NCI-H1417 (cell line): ENCODE measurements at regions not wholly inside any gene's neighbourhood (a gene's known extent, or its start where the extent isn't known, plus 50 kb on each side); places are given as distances from the start of the nearest gene placed in this dataset.
"Not testable (repeated sequence)": the region's sequence is repeated elsewhere in the genome, so short reads cannot be mapped to it uniquely, and the experiment has no call there.

Source experiments
- DNase-seq, 3 experiments: peaks; one replicate each; lab custom pipeline; 2025; lab: John Stamatoyannopoulos, UW

DNA sequence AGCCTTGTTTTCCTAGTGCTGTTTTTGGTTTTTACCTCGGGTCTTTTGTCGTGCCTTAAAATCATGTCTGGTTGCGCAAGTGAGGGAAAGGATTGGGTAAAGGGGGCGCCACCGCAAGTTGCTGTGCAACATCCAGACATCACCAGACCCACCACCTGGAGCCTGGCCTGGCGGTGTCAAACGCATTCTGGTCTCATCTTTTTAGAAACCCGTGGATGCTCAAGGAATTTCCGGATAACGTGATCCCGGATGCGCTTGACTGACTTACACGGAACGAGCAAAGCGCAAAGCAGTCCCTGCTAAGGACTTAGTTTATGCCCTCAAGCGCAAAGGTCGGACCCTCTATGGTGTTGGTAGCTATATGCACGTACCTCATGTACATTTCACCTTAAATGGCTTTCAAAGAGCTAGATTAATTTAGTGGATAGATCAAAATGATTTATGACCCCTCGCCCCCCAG lies 105.2 kb downstream of the OR2B2 start:
- DNase-seq: peak in 2 of 3 experiments; percentile 78 to 87

GRCh38 chr6:27805347-27805746 lies 106.8 kb downstream of the OR2B2 start:
- no peak for DNase-seq

DNA sequence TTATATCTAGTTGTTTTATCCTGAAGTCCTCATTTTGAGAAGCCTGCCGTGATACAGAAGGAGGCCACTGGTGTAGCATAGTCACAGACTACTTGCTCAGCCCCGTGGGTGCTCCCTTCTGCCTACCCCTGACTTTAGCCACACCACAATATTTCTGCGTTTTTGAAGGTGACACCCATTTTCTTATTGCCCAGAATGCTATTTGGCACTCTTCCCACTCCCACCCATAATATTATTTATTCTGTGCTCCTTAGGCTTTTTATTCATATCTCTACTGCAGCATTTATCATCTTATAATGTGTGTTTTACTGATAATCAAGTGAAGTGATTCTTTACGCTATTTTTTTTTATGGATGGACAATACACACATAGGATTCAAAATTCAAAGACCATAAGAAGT lies 107.3 kb downstream of the OR2B2 start:
- DNase-seq: no peak

GRCh38 chr6:27800731-27801373 lies 111.3 kb downstream of the OR2B2 start:
- DNase-seq: no peak

- DNase-seq: no peak
These were observed 114.2 kb downstream of the OR2B2 start for GRCh38 chr6:27797960-27798359.

DNA sequence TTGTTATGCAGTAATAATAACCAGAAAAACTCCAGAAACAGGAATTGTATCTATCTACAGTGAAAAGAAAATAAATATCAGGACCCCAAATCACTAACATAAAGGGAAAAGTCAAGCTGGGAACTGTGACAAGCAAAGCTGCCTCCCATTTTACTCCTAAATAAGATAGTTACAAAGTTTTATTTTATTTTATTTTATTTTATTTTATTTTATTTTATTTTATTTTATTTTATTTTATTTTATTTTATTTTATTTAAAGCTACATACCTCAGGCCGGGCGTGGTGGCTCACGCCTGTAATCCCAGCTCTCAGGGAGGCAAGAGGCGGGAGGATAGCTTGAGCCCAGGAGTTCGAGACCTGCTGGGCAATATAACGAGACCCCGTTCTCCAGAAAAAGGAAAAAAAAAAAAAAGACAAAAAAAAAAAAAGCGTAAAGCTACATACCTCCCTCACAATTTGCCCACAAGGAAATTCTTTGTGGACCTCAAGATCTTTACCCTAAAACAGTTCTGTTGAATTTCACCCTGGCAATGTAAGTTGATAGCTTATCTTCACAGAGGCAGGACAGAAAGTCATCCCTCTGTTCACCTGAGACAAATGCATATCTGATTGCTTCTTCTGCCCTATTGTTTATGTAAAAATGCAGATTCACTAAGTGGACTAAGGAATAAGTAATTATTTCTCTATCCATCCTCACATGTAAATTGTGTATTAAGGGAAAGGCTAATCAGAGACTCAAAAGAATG lies 115.3 kb downstream of the OR2B2 start:
- not testable (repeated sequence) for DNase-seq

DNA sequence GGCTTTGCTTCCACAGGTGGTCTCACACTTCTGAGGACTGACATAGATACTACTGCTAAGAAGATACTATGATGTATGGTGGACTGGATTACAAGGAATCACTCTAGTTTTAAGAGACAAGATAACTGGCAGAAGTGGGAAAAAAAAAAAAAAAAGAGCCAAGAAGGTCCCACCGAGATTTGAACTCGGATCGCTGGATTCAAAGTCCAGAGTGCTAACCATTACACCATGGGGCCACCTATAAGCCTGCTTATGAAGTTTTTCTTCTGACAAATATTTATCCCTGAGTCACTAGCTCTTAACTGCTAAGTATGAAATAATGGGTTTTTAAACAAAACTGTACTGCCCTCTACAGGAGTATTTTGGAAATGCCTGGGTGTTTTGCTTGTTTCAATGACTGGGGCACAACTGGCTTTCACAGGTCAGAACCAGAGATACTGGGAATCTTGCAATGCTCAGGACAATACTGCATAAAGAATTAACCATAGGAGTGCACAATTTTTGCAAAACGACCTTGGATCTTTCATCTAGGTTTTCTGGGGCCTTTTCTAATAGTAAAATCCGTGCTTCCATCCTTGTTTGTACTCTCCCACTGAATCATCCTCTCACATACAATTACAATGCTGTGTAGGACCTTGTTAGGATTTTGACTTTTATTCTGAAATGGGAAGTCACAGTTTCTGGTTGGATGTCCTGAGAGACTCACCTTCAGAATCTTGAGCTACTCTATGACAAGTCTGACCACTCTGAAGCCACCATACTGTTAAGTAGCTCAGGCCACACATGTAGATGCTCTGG lies 116.3 kb downstream of the OR2B2 start:
- peak; percentile 80 to 96 (median 95) for DNase-seq

DNA sequence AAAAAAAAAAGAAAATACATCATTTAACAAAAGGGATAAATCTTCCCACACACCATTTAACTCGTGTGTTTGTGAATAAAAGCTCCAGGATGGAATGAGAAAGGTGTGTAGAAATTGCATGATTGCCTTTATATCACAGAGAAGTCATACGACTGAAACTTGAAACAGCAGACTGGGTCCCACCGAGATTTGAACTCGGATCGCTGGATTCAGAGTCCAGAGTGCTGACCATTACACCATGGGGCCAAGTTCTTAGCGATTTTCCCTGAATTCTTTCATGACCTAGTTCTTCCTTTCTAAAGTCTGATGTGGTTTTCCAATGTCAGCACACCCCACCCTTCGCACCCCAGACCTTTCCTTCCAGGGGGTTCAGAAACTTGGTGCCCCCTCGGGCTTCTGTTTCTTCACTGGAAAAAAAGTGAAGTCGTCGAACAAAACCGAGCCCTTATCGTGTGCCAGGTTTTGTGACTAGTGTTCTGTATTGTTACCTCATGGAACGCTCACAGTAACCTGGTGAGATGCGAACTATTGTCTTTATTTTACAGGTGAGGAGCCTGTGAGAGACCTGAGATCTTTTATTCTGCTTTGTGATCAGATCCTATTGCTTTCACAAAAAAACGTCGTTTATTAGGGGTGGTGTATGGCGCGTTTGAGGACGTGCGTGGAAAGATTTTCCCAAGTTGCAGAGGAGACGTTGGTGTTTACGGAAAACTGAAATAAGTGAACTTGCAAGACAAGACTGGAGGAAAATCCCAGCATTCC lies 120.8 kb downstream of the OR2B2 start:
- DNase-seq: peak; percentile 39 to 90 (median 71)

GRCh38 chr6:27788376-27788775 lies 123.8 kb downstream of the OR2B2 start:
- DNase-seq: not testable (repeated sequence)

GRCh38 chr6:27786048-27786447 lies 126.1 kb downstream of the OR2B2 start:
- no peak for DNase-seq

DNA sequence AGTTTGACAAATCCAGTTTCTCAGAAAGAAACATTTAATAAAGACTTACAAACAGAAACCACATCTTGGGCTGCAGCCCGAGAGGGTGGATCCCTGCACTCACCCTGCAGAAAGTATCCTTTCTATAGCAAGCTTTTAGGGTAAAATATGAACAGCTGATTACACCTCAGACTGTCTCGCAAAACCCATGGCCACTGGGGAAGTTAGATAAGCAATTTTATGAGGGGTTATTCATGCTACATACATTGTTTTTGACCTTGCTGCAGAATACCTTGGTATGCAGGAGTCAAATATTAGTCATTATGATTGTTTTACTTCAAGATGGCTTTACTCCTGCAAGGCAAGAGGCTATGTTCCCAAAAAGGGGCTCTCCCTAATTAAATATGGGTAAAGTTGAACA lies 126.9 kb downstream of the OR2B2 start:
- DNase-seq: no peak

- DNase-seq: no peak
These were observed 129.4 kb downstream of the OR2B2 start for GRCh38 chr6:27782748-27783147.

- no peak for DNase-seq
These were observed 133.4 kb downstream of the OR2B2 start for GRCh38 chr6:27778625-27779417.

- DNase-seq: no peak
These were observed 134.4 kb downstream of the OR2B2 start for GRCh38 chr6:27777614-27778355.

GRCh38 chr6:27777126-27777525 lies 135.1 kb downstream of the OR2B2 start:
- DNase-seq: no peak

GRCh38 chr6:27776504-27776903 lies 135.7 kb downstream of the OR2B2 start:
- no peak for DNase-seq

GRCh38 chr6:27775796-27776184 lies 136.4 kb downstream of the OR2B2 start:
- no peak for DNase-seq

- DNase-seq: not testable (repeated sequence)
These were observed 136.9 kb downstream of the OR2B2 start for GRCh38 chr6:27775138-27775795.

- not testable (repeated sequence) for DNase-seq
These were observed 138.0 kb downstream of the OR2B2 start for GRCh38 chr6:27774264-27774600.
